Dedifferentiated amniotic fluid mesenchymal stem cell (primary cell): ENCODE measurements at regions not wholly inside any gene's neighbourhood (a gene's known extent, or its start where the extent isn't known, plus 50 kb on each side); places are given as distances from the start of the nearest gene placed in this dataset.
"Not testable (repeated sequence)": the region's sequence is repeated elsewhere in the genome, so short reads cannot be mapped to it uniquely, and the experiment has no call there.

Experiments used
- DNase-seq: peaks from one replicate; pipeline ENCODE4 v3.0.0-alpha.2; 2016; ENCODE audit errors: extremely low spot score

DNA sequence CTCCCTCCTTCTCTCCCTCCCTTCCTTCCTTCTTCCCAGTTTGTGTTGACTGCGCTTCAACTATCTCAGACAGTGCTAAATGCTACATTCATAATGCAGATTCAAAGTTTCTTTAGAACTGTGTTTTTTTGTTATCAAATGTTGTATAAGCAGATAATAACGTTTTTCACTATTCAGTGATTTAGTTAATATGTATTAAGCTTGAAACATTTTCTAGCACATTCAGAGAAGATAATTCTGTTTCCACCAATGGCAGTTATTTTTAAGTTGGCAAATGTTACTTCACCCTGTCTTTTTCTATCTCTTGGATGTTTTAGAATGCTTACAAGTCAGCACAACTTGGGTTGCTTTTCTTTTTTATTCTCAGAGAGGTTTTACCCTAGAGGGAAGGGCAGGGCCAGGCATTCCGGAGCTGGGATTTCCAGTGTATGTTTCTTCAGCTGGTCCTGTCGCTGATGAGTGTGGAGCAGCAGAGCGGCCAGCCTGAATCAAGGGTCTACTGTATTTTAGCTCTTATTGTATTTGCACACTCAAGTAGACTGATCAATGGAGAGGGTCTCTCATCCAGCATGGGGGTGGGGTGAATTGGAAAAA lies 162.3 kb upstream of the ARHGAP20 start:
- no peak for DNase-seq

DNA sequence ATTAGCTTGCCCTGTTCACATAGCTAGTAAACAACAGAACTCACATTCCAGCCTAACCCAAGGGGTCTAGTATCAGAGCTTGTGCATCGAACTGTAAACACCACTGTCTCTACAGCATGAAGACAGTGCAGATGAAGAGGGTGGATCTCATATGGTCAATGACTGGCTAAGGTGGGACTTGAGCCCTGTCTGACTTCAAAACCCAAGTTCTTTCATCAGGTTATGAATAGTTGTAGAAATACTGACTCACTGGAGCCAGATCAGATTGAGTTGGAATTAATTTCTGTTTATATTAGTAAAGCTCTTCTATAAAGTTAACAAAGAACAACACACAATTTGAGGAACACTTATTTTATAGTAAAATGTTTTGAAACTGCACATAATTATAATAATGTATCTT lies 161.7 kb upstream of the ARHGAP20 start:
- no peak for DNase-seq

DNA sequence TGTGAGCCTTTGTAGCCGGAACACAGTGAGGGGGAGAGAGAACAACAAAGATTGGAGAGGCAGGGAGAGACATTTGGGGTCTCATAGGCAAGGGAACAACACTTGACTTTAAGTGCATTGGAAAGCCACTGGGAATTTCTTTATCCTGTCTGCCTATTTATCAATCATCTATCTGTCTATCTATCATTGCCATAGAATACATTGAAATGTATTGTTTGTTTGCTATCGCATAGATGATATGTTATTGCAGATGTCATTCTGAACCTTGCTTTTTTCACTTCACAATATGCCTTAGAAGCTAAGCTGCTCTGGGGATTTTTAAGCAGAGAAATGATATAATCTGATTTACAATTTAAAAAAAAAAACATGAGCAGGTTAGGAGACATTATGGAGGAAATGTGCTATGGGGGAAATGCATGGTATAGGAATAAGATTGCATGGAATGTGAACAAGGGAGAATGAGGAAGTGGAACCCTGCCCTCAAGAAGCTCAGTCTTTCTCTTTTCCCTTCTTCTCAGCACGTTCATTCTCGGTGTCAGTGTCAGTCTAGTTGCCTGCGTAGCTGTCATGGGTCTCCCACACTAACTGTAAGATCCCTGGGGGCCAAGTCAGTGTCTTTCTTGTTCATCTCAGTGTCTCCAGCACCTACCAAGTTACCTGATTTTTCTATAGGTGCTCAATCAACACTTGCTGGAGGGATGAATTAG lies 158.7 kb upstream of the ARHGAP20 start:
- DNase-seq: no peak

DNA sequence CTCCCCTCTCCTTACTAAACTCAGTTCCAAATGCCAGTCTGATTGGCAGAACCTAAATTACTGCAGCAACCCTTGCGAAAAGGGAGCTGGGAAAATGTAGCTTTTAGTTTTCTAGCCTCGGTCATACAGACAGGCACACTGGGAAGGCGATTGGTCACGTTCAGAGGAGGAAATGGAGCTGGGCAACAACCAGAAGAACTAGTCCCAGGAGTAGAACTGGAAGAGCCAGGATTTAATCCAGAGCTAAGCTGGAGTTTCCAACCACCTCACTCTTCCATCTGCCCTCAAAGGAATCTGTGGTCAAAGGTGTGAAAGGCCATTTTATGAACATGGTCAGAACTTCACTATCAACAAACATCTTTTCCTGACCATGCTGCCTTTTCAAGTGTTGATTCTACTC lies 155.7 kb upstream of the ARHGAP20 start:
- no peak for DNase-seq

DNA sequence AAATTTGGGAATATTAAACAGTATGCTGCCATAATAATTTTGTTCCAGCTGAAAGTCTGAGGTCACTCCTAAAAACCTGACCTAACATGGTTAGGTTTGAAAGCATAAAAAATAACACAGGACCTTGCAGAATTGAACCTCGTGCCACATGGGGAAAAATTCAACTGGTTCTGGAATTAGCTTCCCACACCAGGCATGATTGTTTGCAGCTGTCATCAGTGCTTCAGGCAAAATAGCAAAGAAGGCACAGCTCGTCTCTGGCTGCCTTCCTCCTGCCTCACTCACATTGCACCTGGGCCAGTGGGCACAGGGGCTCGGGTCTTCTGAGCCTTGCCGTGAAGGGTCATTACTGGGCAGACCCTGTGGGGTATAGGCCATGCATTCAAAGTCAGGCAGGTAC lies 153.8 kb upstream of the ARHGAP20 start:
- DNase-seq: peak; percentile 64

DNA sequence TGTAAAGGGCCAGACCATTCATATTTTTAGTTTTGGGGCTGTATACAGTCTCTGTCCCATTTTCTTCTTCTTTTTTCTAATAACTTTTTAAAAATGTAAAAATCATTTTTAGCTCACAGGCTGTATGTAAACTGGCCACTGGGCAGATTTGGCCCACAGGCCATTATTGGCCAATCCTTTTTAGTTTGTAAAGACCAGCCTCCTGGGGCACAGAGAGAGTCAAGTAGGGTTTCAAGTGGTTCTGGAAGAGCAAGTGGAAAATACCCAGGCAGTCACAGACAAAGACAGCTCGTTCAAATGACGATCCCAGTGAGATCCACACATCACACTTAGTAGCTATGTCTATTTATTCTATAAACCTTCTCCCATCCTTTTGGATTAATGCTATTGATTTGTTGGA lies 150.2 kb upstream of the ARHGAP20 start:
- DNase-seq: no peak

DNA sequence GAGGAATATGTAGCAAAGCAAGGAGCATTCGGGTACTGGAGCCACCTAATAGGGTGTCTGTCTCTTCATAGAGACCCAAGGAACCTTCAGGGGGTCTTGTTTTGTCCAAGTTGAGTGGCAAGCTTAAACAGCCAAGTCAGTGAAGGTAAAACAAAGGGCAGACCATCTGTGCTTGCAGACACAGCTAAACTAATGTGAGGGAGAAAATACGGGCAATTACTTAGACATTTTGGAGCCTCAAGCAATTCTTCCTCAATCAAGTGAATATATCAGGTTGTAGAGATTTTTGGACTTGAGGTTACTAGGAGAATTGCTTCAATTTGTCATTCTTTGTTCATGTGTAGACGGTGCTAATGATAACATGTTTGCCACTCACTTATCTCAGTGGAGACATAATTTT lies 148.2 kb upstream of the ARHGAP20 start:
- DNase-seq: no peak

DNA sequence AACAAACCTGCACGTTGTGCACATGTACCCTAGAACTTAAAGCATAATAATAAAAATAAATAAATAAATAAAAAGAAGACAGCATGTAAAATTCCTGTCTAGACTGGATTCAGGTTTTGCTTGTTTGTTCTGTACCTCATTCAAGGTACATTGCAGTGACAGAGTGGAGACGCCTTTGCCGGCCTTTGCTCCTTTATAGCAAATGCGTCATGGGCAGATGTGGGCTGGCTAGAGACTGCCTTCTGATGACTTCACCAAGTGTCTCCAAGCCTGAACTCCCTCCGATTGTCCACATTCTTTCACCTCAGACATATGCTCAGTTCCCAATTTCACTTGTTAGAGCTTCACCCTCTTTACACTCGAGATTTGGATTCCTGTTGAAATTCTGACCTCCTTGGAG lies 147.8 kb upstream of the ARHGAP20 start:
- no peak for DNase-seq

DNA sequence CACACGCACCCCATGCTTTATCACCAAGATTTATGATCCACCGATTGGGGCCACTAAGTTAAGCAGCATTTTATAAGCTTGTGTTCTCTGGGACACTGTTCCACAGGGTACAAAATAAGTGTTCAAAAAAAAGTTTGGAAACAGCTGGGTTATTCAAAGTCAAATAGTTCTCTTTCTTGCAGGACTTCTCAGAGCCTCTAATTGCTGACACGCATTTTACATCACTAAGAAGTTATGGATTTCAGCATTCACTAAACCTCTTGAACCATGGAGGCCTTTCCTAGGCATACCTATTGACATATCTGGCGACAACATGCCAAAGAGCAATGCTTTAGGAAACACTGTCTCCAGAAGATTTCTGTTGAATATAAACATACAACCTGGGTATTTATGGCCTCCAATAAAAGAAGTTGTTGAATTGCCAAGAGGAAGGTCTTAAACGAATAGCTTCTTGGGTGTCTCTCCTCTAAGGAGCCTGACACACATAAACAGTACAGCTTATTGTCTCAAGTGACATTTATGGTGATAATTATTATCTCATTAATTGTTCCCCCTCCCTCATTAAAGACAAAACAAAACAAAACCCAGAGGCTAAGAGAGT lies 147.1 kb upstream of the ARHGAP20 start:
- DNase-seq: no peak

DNA sequence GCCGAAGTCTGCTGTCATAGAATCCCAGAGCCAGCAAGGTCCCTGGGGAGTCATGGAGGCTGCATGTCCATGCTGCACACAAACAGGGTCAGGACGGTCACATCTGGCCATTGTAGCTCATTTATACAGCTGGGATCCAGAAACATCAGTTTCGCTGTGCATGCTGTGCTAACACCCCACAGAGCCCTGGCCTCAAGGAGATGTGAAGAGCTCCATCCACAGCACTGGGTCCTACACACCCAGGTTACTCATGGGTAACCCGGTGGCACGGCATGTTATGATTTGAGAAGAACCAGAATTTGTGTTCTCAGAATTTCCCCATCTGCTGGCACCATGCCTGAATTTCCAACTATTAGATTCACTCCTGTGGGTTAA lies 146.3 kb upstream of the ARHGAP20 start:
- DNase-seq: no peak

DNA sequence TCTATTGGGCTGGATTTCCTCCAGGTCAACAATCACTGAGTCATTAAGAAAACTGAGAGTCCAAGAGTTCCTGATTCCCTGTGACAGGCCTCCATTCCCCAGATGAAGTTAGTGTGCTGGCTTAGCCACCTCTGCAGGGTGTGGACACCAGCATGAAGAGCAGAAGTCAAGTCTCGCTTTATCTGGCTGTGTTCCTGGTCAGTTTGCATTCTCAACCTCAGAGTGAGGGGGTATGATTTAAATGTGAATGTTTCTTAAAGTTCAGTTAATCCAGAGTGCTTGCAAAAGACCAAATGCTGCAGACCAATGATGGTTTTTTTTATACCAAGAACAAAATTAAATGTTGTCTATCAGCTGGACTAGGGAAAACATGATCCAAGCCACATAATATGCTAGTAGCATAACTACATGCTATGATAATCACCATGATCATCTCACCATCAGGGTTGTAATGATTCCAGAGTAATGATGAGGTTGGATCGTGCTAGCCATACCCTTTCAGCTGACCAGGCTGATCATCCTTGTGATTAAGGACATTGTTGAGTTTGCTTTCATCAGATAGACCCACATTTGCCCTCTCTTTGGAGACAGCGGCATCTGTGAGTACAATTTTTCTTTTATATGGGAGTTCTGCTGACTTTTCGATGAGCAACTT lies 145.8 kb upstream of the ARHGAP20 start:
- peak; percentile 68 for DNase-seq

DNA sequence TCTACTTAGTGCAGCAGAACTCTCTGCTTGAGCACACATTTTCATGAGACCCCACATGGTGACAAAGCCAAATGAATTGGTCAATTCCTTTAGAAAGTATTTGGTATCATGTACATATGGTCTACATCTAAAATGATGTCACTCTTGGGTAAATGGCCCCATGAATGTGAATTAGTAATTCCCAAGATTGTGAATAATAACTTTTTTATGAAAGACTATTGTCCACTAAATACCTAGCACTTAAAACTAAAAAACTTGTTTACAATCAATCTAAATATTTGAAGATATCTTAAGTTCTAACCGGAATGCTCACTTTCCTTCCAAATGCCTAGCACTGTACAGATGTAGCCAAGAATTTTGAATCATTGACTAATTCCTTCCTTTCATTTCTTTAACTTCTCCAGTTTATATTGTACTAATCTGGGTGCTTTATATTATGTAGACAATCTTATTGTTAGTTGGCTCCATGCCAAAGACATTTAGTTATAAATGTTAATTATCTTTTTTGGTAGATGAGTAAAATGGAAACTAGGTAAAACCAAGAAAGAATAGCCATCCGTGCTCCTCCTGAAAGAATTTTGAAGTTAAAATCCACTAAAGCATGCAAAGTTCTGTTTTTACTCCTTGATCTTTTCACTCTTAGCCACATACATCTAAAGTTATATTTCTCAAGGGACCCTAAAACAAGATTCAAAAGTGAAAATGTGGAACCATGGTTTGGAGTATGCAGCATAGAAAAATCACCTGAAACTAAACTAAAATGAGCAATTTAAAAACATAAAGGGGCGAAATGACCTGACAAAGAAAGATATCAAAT lies 145.0 kb upstream of the ARHGAP20 start:
- DNase-seq: no peak

DNA sequence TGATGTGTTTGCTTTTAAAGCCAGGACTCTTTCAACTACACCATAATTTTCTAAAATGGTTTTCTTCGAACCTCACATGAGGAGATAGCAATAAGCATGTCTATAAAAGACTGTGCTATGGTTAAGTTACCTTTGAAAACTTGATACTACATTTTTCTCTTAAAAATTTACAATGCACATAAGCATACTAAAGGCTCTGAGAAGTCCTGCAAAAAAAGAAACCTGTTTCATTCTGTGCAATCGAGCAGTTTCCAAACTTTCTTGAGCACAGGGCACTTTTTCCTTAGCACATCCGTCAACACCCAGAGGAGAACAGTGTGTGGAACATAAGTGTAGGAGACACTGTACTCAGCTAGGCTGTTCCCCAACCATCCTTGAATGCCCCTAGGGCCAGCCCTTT lies 144.1 kb upstream of the ARHGAP20 start:
- no peak for DNase-seq

DNA sequence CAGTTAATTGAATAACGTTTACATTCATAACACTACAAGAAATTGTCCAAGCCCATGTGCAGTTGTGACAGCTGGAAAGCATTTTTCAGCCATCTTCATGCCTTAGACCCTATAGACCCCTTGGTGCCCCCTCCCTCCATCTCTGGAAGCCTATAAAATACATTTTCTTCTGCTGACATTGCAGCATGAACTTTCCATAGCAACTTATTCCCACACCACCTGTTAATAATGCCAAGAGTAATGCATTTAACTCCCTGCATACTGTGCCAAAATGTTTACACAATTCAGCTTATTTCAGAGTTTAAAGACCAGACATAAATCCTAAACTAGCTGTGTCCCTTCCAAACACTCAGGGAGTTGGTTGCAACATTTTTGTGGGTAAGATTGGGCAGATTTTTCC lies 143.0 kb upstream of the ARHGAP20 start:
- DNase-seq: no peak

DNA sequence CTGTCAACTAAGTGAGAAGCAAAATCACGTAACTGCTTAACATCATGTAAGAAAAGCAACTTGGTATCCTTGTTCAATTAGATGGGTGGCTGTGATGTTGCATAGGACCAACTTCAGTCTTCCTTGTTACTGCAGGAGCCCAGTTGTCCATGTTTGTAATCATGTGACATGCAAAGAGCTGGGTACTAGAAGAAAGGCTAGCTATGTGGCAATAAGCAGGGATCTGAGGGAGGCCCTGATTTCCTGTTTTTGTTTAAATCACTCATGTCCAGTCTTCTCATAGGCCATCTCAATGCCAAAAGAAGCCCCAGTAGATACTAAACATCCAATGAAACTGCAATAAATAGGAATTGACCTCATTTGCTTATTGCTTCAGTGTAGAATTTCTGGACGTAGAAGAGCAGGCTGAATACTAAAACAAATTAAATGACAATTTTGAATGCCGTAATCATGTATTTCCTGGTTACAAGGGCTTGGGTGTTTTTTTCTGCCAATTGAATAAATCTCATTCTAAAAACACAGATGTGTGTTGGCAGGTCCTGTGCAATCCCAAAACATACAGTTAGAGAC lies 140.8 kb upstream of the ARHGAP20 start:
- no peak for DNase-seq

DNA sequence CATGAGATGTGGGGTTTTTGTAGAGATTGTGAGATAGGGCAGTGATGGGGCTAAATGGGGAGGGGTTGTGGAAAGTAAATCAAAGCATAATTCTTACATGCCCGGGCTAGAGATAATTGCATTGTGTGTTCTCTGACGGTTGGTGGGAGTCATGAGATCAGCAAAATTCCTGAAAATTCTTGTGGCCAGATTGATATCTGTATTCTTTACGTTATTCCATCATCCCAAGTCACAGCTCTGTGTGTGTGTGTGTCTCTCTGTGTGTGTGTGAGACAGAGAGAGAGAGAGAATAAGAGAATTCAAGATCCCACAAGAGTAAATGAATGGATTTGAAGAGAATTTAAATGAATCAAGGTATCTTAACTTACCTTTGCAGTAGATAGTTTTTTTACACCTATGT lies 138.6 kb upstream of the ARHGAP20 start:
- no peak for DNase-seq

DNA sequence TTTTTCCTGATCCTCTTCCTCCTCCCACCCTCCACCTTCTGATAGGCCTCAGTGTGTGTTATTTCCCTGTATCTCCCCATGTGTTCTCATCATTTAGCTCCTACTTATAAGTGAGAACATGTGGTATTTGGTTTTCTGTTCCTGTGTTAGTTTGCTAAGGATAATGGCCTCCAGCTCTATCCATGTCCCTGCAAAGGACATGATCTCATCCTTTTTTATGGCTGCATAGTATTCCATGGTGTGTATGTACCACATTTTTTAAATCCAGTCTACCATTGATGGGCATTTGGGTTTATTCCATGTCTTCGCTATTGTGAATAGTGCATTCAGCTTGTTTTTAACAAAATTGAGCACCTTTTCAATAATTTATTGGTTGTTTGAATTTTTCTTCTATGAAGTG lies 130.8 kb upstream of the ARHGAP20 start:
- not testable (repeated sequence) for DNase-seq

DNA sequence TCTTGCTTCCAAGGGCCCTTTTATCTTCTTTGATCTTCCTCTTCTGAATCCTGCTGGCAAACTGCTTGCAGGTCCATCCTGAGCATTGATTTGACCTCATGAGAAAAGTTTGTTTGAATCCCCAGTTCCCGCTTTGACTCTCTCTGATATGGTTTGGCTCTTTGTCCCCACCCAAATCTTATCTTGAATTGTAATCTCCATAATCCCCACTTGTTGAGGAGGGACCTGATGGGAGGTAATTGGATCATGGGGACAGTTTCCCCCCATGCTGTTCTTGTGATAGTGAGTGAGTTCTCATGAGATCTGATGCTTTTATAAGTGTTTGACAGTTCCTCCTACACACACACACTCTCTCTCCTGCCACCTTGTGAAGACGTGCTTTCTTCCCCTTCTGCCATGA lies 126.6 kb upstream of the ARHGAP20 start:
- DNase-seq: no peak

DNA sequence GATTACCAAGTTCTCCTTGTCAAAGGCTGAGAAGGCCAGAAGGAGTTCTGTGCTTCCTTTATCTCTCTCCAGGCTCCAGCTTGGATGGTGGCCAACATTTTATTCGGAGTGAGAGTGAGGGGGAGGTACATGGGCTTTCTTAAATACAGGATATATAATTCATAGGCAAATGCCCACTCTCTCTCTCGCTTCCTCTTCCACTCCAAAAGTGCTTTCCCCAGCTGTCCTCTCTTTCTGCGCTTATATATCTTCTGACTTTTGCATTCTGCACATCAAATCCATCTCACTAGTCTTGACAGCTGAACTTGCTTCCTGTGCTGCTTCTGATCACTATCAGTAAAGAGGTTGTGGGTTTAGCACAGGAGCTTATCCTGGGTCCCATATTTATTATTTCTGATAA lies 125.4 kb upstream of the ARHGAP20 start:
- DNase-seq: no peak

DNA sequence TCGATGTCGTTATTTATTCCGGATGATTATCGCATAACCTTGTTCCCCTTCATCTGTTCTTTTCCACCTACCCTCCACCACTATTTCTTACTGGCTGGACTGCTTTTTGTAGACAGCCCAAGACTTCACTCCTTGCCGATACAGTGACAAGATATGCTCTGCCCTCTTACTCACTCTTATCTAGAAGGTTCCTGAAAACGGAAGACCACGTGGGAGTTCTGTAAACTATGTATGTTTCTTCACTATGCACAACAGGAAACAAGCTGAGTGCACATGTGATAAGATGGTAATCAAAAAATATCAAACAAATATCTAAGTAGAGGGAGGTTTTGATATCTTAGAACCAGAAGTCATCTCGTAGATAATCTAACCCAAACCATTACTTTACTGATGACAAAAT lies 122.9 kb upstream of the ARHGAP20 start:
- no peak for DNase-seq

DNA sequence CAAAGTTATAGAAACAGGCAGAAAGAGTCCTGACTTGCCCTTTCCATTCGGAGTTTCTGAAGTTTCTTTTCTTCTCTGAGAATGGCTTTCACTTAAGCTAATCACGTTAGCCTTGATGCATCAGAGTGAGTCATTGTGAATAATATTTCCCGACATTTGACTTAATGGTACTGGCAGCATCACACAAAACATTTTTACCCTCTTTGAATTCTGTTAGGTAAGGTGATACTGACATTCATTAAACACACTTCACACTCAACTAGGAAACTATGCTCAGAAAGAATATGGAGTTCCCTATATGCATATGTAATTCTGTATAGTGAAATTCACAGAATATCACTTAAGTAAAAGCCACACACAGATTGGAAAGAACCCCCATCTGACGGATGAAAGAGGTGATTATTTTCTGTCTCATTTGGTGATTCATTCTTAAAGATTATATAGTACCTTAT lies 120.8 kb upstream of the ARHGAP20 start:
- peak; percentile 43 for DNase-seq

DNA sequence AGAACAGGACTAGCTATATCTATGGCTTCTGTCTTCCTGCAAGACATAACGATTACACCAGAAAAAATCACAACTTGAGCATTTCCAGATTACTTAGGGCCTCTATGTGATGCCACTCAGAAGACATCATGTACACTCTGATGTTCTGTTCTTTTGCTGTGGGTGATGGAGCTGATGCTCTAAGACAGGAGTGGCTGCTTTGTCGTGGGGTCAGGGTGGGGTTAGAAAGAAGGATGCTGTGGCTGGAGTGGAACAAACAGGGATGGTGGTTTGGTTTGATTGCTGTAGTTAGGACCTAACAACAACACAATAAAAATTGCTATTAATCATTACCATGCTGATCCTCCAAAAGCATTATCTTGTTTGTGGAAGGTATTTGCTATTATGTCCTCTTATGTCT lies 120.3 kb upstream of the ARHGAP20 start:
- no peak for DNase-seq
